SK-N-MC (cell line): ENCODE measurements at regions not wholly inside any gene's neighbourhood (a gene's known extent, or its start where the extent isn't known, plus 50 kb on each side); places are given as distances from the start of the nearest gene placed in this dataset.

Experiments
- DNase-seq: peaks from one replicate; pipeline ENCODE4 v3.0.0-alpha.2; 2011; ENCODE audit warnings: low read depth, low spot score
- H3K27ac ChIP-seq: fragments of 200-600 bp; sonication (generic); 2 replicates; pipeline ENCODE4 v1.5.1; 2016; ENCODE audit warnings: mixed run types
- H3K36me3 ChIP-seq: fragments of 200-600 bp; sonication (generic); 2 replicates; pipeline ENCODE4 v1.6.1; 2017; ENCODE audit warnings: antibody characterized with exemption, low read length, mixed read lengths; ENCODE audit not compliant: insufficient read depth
- H3K4me3 ChIP-seq: fragments of 200-600 bp; sonication (generic); 2 replicates; pipeline ENCODE4 v1.5.1; 2016
- H3K9ac ChIP-seq: fragments of 200-600 bp; sonication (generic); 2 replicates; pipeline ENCODE4 v1.8.0; 2017; ENCODE audit warnings: mixed run types, mixed read lengths; ENCODE audit not compliant: insufficient read length
- H3K9me3 ChIP-seq: fragments of 200-600 bp; sonication (generic); 2 replicates; pipeline ENCODE4 v1.6.1; 2017; ENCODE audit warnings: low read depth, mild to moderate bottlenecking, antibody characterized with exemption, low read length, moderate library complexity, mixed read lengths
- EZH2 ChIP-seq: fragments of 200-600 bp; sonication (generic); IDR thresholded peaks from one replicate; pipeline ENCODE4 v1.6.1; 2017; ENCODE audit warnings: antibody characterized with exemption
- FOXP2 ChIP-seq: optimal IDR thresholded peaks from 2 replicates; pipeline ENCODE3; 2011; ENCODE audit warnings: mild to moderate bottlenecking, moderate library complexity; ENCODE audit not compliant: insufficient read depth; ENCODE audit errors: extremely low read length, control extremely low read depth
- POLR2AphosphoS5 ChIP-seq: IDR thresholded peaks from 2 replicates; pipeline ENCODE4 v1.6.1; 2012; ENCODE audit warnings: mild to moderate bottlenecking, low read depth, low read length, borderline replicate concordance

DNA sequence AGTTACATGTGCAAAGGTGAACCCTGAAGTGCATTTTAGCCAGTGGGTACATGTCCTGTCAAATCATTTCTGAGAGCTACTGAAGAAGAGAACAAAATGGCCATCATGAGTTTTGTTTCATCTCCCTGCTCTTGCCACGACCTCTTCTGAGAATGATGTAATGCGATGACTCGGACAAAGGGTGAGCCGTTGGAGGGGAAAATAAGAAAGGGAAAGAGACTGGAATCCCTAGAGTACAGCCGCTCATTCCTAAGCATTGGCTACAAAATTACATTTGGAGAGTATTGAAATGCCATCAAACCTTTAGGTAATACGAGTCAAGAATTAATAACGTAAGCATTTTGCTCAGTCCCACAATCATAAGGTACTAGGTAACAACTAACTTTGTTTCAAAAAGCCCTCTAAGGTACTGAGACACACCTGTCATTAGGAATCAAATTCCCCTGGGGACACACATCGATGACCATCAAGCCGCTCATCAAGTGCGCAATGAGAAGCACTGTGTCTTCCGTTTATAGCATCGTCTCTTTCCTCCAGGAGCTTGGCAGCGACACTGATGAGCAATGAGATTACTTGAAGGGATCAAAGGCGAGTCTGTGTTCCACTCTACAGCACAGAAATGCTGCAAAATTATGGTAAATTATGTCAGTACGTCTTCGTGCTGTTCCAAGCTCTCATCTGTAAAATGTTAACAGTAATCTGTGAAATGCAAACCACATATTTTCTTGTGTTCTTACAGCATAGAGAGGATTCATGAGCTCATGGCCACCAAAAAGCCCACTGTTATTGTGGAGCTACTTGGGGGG lies 97.3 kb upstream of the PIEZO2 start:
- H3K36me3 ChIP-seq: no peaks in the 10 kb centered on the region
- no peak overlapping the region for H3K9ac ChIP-seq
- H3K9me3 ChIP-seq: no peaks in the 10 kb centered on the region
- TF ChIP-seq POLR2AphosphoS5 (no peak), EZH2 (no peak), FOXP2 (no peak)
- DNase-seq: no peak
- no peak overlapping the region for H3K27ac ChIP-seq
- H3K4me3 ChIP-seq: no peak overlapping the region

DNA sequence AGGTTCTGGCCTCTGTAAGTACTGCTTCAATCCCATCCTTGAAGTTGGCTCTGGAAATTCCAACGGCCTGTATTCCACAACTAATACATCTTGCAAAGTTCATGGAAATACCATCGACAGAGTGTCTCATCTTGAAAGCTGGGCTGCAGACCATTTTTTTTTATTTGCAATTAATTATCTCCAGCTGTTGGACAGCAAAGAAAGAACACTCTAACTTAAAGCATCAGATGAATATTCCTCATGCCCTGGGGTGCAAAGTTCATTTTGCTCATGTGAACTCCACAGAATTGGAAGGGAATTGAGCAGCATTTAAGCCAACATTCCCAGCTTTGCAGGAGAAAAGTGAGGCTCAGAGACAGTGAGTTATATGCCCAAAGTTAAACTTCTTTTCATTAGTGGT lies 96.5 kb upstream of the PIEZO2 start:
- no peak for DNase-seq
- Histone ChIP-seq H3K27ac (no peak overlapping the region), H3K36me3 (no peaks in the 10 kb centered on the region), H3K4me3 (peak overlapping the region; percentile 1; the same call in 1 of the 2 replicates), H3K9ac (no peak overlapping the region), H3K9me3 (no peaks in the 10 kb centered on the region)
- TF ChIP-seq EZH2 (no peak), FOXP2 (no peak), POLR2AphosphoS5 (no peak)

DNA sequence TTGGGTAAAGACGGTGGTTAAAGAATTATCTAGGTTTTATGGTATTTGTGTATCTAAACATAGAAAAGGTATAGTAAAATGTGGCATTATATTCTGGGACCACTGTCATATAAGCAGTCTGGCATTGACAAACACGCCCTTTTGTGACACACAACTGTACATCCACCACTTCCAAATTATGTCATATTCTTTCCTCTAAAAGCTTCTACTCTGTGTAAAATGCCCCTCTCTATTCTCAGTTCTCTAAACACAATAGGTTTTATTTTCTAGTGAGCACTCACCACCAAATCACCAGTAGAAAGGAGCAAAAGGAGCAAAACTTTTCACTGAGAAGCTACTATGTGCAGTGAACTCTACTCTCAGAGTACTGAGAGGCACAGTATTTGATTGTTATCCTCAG lies 88.1 kb upstream of the PIEZO2 start:
- TF ChIP-seq EZH2 (no peak), FOXP2 (no peak), POLR2AphosphoS5 (no peak)
- Histone ChIP-seq H3K9me3 (no peaks in the 10 kb centered on the region), H3K36me3 (no peaks in the 10 kb centered on the region), H3K9ac (no peak overlapping the region), H3K4me3 (no peak overlapping the region), H3K27ac (no peak overlapping the region)
- DNase-seq: no peak

DNA sequence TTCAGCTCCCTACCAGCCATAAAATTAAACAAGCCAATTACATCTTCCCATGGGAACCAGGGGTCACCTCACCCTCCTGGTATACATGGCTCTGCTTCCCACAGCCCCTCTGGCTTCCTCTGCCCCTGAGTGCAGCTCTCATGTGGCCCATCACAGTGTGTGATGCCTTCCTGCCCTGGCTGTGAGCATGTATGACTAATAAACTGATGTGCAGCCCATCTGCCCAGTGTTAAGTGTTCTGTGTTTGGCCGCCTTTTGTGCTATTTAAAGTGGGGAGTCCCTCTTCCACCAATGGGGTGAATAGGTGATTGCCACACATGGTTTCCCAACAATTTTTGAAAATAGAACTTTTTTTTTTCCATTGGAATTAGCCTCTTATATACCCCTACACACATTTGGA lies 87.7 kb upstream of the PIEZO2 start:
- Histone ChIP-seq H3K9me3 (no peaks in the 10 kb centered on the region), H3K9ac (no peak overlapping the region), H3K36me3 (no peaks in the 10 kb centered on the region), H3K4me3 (no peak overlapping the region), H3K27ac (no peak overlapping the region)
- TF ChIP-seq EZH2 (no peak), POLR2AphosphoS5 (no peak), FOXP2 (no peak)
- no peak for DNase-seq

DNA sequence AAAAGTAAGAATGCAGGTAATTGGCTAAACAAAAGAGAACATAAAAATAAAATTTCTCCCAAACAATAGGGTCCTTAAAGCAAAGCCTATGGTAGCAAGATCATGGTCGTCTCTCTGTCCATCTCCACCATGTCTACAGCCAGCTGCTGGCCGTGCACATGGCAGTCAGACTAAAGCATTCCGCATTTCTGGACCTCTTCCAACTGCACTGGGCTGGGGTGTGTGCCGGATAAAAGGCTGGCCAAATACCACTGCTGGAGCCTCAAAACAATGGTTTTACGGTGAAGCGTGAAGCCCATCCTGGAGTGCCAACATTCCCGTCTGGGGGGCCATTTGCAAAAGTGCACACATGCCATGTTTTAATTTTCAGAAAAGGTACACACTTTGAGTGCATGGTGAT lies 74.8 kb upstream of the PIEZO2 start:
- Histone ChIP-seq H3K27ac (no peak overlapping the region), H3K9me3 (no peaks in the 10 kb centered on the region), H3K36me3 (no peaks in the 10 kb centered on the region), H3K4me3 (no peak overlapping the region), H3K9ac (no peak overlapping the region)
- TF ChIP-seq EZH2: no peak
- no peak for TF ChIP-seq POLR2AphosphoS5
- no peak for TF ChIP-seq FOXP2
- DNase-seq: no peak

DNA sequence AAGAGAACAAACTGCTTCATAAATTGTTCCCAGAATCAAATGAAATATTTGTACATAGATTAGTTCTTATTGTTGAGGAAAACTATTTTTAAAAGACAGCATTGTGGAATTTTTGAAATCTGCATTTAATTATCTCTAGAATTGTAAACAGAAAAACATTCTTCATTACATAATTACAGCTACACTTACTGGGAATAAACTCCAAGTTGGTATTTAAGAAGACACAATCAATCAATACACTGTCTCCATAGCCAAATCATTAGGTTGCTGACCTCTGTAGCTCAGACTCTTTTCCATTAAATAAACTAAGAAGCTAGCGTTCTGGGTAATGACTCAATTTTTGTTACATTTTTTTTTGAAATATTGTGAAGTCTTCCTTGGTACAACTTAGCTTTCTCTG lies 70.2 kb upstream of the PIEZO2 start:
- Histone ChIP-seq H3K9me3 (no peaks in the 10 kb centered on the region), H3K4me3 (no peak overlapping the region), H3K36me3 (no peaks in the 10 kb centered on the region), H3K9ac (no peak overlapping the region), H3K27ac (no peak overlapping the region)
- DNase-seq: no peak
- no peak for TF ChIP-seq FOXP2
- TF ChIP-seq POLR2AphosphoS5: no peak
- no peak for TF ChIP-seq EZH2

DNA sequence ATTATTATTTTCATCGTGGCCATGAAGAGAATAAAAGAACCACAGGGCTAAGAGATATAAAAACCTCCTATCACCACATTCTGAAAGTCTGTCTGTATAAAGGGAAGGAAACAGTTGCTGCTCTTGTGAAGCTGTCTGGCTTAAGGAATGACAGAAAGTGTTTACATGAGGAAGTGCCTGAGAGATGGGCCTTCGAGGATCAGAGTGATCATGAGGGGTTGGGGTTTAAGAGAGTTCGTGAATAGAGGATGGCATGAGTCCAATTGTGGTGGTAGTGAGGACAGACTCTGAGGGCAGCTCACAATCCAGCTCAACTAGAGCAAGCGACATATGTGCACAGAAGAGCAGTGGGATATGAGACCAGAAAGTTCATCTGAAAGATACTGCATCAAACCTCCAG lies 65.8 kb upstream of the PIEZO2 start:
- no peak overlapping the region for H3K4me3 ChIP-seq
- no peaks in the 10 kb centered on the region for H3K9me3 ChIP-seq
- H3K9ac ChIP-seq: no peak overlapping the region
- DNase-seq: no peak
- no peak for TF ChIP-seq FOXP2
- no peak for TF ChIP-seq POLR2AphosphoS5
- no peak for TF ChIP-seq EZH2
- H3K27ac ChIP-seq: no peak overlapping the region
- no peaks in the 10 kb centered on the region for H3K36me3 ChIP-seq

DNA sequence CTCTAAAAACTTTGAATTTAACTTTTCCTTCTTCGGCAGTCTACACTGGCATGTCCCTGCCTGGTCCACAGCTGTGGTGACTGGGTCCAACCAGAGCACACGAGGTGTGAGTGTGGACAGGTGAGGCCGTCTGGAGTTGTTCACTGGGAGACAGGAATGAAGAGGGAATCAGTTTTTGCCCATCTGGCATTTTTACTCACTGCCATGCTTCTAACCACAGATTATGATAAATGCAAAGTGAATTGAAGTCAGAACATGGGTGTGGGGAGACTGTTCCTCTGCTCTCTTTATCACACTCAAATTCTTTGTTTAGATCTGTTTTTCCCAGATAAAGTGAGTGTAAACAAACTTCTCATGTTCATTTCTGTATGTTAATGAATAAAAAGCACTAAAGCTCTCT lies 54.7 kb upstream of the PIEZO2 start:
- H3K4me3 ChIP-seq: no peak overlapping the region
- TF ChIP-seq EZH2 (no peak), FOXP2 (no peak), POLR2AphosphoS5 (no peak)
- H3K9ac ChIP-seq: no peak overlapping the region
- H3K9me3 ChIP-seq: no peaks in the 10 kb centered on the region
- DNase-seq: no peak
- H3K27ac ChIP-seq: no peak overlapping the region
- no peaks in the 10 kb centered on the region for H3K36me3 ChIP-seq

DNA sequence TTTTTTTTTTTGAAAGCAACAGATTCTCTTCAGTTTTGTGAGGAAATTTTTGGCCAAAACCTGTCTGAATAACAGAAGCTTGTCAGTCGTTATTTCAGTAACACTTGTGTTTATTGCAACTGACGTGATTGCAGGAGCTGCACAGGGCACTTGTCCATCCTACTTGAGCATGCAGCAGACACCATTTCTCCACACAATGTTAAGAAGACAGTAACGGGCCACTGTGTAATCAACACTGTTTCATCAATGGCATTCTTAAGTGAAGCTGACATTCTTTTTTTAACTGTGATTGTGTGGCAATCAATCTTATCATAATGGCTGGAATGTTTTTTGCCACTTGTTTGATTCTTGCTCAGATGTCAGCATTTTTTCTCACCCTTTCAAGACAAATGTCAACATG lies 50.1 kb upstream of the PIEZO2 start:
- no peak overlapping the region for H3K4me3 ChIP-seq
- H3K27ac ChIP-seq: no peak overlapping the region
- TF ChIP-seq FOXP2 (no peak), POLR2AphosphoS5 (no peak), EZH2 (no peak)
- H3K9ac ChIP-seq: no peak overlapping the region
- no peak for DNase-seq
- H3K9me3 ChIP-seq: no peaks in the 10 kb centered on the region
- no peaks in the 10 kb centered on the region for H3K36me3 ChIP-seq
